ENCODE measurements at regions not wholly inside any gene's neighbourhood (a gene's known extent, or its start where the extent isn't known, plus 50 kb on each side); places are given as distances from the start of the nearest gene placed in this dataset.

DNA sequence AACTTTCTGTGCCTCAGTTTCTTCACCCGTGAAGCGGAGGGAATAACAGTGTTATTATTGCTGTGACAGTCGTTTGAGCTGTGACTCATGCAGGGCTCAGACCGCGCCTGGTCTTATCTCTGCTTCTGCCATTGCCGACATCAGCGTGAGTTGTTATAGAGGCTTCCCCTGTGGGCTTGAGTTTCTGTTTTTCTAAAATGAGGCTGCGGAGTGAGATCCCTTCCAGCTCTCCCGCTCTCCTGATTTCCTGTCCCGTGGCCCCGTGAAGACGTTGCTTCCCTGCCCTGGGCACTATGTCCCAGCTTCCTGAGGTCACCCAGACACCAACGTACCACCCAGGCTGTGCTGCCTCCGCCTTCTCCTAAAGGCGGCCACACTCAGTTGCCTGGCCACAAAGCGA is 278.5 kb downstream of the BMP7 start:
- Histone ChIP-seq H3K4me2 (ENCODE audit: low read depth, low read length, poor library complexity, severe bottlenecking) (no peak overlapping the region), H3K9ac (ENCODE audit: low read length) (no peak overlapping the region), H3K9me2 (replicated peaks; ENCODE audit: insufficient read depth, low read length) (no peaks in the 10 kb centered on the region), H3K9me3 (ENCODE audit: low read length) (no peaks in the 10 kb centered on the region), H3K79me2 (ENCODE audit: low read length) (no peaks in the 10 kb centered on the region), H3K27ac (ENCODE audit: low read length) (no peak overlapping the region), H4K20me1 (ENCODE audit: insufficient read depth, low read depth, low read length) (no peaks in the 10 kb centered on the region), H2AFZ (ENCODE audit: low read length) (no peak overlapping the region), H3K4me1 (ENCODE audit: low read length) (no peaks in the 10 kb centered on the region), H3K27me3 (ENCODE audit: low read length) (no peaks in the 10 kb centered on the region), H3K36me3 (ENCODE audit: insufficient read depth, low read length) (no peaks in the 10 kb centered on the region), H3K4me3 (ENCODE audit: low read length) (no peak overlapping the region)
- no peak for DNase-seq

DNA sequence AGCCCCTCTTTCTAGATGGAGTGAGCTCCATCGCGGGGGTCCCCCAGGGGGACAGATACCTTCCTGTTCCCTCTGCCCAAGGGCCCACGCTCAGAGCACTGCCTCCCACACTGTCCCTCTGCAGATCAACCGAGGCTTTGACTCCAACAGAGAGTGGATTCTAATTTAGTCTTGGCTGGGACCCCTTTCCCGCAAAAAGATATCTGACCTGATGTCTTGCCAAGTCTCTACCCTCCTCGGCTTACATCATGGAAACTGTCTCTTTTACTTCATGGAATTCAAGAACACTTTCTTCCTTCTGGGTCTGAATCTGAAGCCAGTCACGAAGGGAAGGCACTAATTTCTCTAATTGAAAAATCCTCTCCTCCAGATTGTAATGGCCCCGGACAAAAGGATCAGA is 278.0 kb downstream of the BMP7 start:
- Histone ChIP-seq H3K27ac (ENCODE audit: low read length) (no peak overlapping the region), H2AFZ (ENCODE audit: low read length) (no peak overlapping the region), H3K9ac (ENCODE audit: low read length) (no peak overlapping the region), H3K9me3 (ENCODE audit: low read length) (no peaks in the 10 kb centered on the region), H3K4me1 (ENCODE audit: low read length) (no peaks in the 10 kb centered on the region), H3K27me3 (ENCODE audit: low read length) (no peaks in the 10 kb centered on the region), H3K36me3 (ENCODE audit: insufficient read depth, low read length) (no peaks in the 10 kb centered on the region), H3K4me3 (ENCODE audit: low read length) (no peak overlapping the region), H4K20me1 (ENCODE audit: insufficient read depth, low read depth, low read length) (no peaks in the 10 kb centered on the region), H3K79me2 (ENCODE audit: low read length) (no peaks in the 10 kb centered on the region), H3K4me2 (ENCODE audit: low read depth, low read length, poor library complexity, severe bottlenecking) (no peak overlapping the region), H3K9me2 (replicated peaks; ENCODE audit: insufficient read depth, low read length) (no peaks in the 10 kb centered on the region)
- no peak for DNase-seq

DNA sequence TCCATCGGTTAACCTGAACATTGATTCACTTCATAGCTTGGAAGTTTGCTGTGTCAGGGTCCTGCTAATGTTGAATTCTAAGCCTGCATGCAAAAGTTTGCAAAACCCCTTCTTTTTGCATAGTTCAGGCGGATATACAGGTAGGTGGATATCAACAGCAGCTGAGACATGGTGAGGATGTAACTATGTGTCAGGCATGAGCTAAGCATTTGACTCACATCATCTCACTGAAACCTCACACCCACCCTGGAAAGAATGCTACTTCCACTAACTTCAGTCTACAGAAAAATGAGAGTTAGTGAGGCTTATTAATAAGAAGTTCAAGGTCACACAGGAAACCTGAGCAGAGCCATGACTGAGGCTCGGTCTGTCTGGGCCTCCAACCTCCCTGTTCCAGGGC is 276.9 kb downstream of the BMP7 start:
- H3K79me2 ChIP-seq (ENCODE audit: low read length): no peaks in the 10 kb centered on the region
- no peak overlapping the region for H3K27ac ChIP-seq (ENCODE audit: low read length)
- H3K4me3 ChIP-seq (ENCODE audit: low read length): no peak overlapping the region
- H3K27me3 ChIP-seq (ENCODE audit: low read length): no peaks in the 10 kb centered on the region
- no peak overlapping the region for H3K4me2 ChIP-seq (ENCODE audit: low read depth, low read length, poor library complexity, severe bottlenecking)
- H3K36me3 ChIP-seq (ENCODE audit: insufficient read depth, low read length): no peaks in the 10 kb centered on the region
- H3K9ac ChIP-seq (ENCODE audit: low read length): no peak overlapping the region
- no peaks in the 10 kb centered on the region for H3K9me2 ChIP-seq (replicated peaks; ENCODE audit: insufficient read depth, low read length)
- no peaks in the 10 kb centered on the region for H3K4me1 ChIP-seq (ENCODE audit: low read length)
- DNase-seq: peak; percentile 38
- H2AFZ ChIP-seq (ENCODE audit: low read length): no peak overlapping the region
- no peaks in the 10 kb centered on the region for H4K20me1 ChIP-seq (ENCODE audit: insufficient read depth, low read depth, low read length)
- no peaks in the 10 kb centered on the region for H3K9me3 ChIP-seq (ENCODE audit: low read length)

DNA sequence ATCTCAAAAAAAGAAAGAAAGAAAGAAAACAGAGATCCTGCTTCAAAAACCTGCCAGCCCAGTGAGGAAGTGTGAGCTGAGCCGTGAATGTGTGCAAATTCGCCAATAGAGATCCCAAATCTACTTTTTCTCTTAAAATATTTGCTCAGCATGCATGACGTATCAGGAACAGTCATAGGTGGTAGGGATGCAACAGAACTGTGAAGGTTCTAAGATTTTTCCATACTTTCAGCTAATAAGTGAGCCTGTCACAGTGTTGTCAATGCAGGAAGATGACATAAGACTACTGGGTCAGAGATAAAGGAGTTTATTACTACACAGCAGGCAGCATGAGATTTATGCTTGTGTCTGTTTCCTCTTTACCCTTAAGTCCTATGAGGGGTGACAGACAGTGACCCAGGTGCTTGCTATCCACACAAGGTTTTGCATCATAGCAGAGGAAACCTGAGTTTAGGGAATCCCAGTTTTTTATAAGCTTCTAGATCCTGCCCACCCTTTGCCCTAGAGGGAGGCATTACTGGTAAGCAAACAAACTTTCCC is 273.4 kb downstream of the BMP7 start:
- Histone ChIP-seq H3K27ac (ENCODE audit: low read length) (no peak overlapping the region), H3K27me3 (ENCODE audit: low read length) (no peaks in the 10 kb centered on the region), H4K20me1 (ENCODE audit: insufficient read depth, low read depth, low read length) (no peaks in the 10 kb centered on the region), H3K36me3 (ENCODE audit: insufficient read depth, low read length) (no peaks in the 10 kb centered on the region), H3K9me3 (ENCODE audit: low read length) (no peaks in the 10 kb centered on the region), H2AFZ (ENCODE audit: low read length) (no peak overlapping the region), H3K9ac (ENCODE audit: low read length) (no peak overlapping the region), H3K9me2 (replicated peaks; ENCODE audit: insufficient read depth, low read length) (no peaks in the 10 kb centered on the region), H3K4me1 (ENCODE audit: low read length) (peaks cover 3% of the 10 kb centered on the region; the same call in 1 of the 2 replicates), H3K79me2 (ENCODE audit: low read length) (no peaks in the 10 kb centered on the region), H3K4me3 (ENCODE audit: low read length) (no peak overlapping the region), H3K4me2 (ENCODE audit: low read depth, low read length, poor library complexity, severe bottlenecking) (no peak overlapping the region)
- peak; percentile 40 for DNase-seq

DNA sequence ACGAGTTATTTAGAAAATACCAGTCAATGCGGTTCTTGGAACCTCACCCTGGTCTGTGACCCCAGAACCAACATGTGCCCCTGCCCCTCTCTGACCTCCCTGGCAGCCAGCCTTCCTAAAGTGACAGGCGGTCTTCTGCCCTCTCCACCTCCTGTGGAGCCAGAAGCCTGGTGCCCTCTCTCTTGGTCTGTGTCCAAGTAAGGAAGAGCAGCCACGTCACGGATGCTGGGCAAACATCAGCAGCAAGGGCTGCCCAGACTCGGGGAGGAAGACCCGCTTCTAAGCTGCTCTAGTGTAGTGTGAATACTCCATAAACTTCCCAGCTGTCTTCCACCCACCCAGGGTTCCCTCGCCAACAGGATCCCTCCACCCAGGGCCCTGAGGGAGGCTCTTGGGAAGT is 272.4 kb downstream of the BMP7 start:
- Histone ChIP-seq H3K27me3 (ENCODE audit: low read length) (no peaks in the 10 kb centered on the region), H3K4me2 (ENCODE audit: low read depth, low read length, poor library complexity, severe bottlenecking) (no peak overlapping the region), H3K36me3 (ENCODE audit: insufficient read depth, low read length) (no peaks in the 10 kb centered on the region), H3K9ac (ENCODE audit: low read length) (no peak overlapping the region), H3K4me1 (ENCODE audit: low read length) (peaks cover 3% of the 10 kb centered on the region; the same call in 1 of the 2 replicates), H3K9me2 (replicated peaks; ENCODE audit: insufficient read depth, low read length) (no peaks in the 10 kb centered on the region), H3K9me3 (ENCODE audit: low read length) (peaks cover 6% of the 10 kb centered on the region), H2AFZ (ENCODE audit: low read length) (no peak overlapping the region), H3K4me3 (ENCODE audit: low read length) (no peak overlapping the region), H3K79me2 (ENCODE audit: low read length) (no peaks in the 10 kb centered on the region), H4K20me1 (ENCODE audit: insufficient read depth, low read depth, low read length) (no peaks in the 10 kb centered on the region), H3K27ac (ENCODE audit: low read length) (no peak overlapping the region)
- peak; percentile 30 for DNase-seq

DNA sequence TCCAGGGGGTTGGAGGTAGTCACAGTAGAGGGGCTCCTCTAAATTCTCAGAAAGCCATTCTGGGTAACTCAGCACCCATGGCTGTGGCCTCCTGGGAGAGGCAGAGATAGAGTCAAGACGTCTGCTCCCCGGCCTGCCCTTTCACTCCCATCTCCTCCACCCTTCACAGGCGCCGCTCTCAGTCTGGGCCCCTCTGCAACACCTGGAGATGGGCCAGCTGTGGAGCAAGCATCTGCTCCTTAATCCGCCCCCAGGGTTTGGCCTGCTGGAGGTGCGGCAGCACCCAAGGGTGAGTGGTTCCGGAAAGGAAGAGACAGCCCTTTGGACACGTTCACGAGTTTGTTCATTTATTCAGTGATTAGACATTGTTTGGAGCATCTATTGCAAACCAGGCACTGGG is 271.3 kb downstream of the BMP7 start:
- H4K20me1 ChIP-seq (ENCODE audit: insufficient read depth, low read depth, low read length): no peaks in the 10 kb centered on the region
- peaks cover 9% of the 10 kb centered on the region for H3K9me3 ChIP-seq (ENCODE audit: low read length)
- no peak overlapping the region for H3K9ac ChIP-seq (ENCODE audit: low read length)
- H3K4me2 ChIP-seq (ENCODE audit: low read depth, low read length, poor library complexity, severe bottlenecking): no peak overlapping the region
- no peak overlapping the region for H3K27ac ChIP-seq (ENCODE audit: low read length)
- H2AFZ ChIP-seq (ENCODE audit: low read length): no peak overlapping the region
- peaks cover 3% of the 10 kb centered on the region; the same call in 1 of the 2 replicates for H3K4me1 ChIP-seq (ENCODE audit: low read length)
- no peaks in the 10 kb centered on the region for H3K9me2 ChIP-seq (replicated peaks; ENCODE audit: insufficient read depth, low read length)
- H3K79me2 ChIP-seq (ENCODE audit: low read length): no peaks in the 10 kb centered on the region
- H3K27me3 ChIP-seq (ENCODE audit: low read length): 0 out of 2 replicates have a peak, but pooled peaks cover 3% of the 10 kb centered on the region
- no peak overlapping the region for H3K4me3 ChIP-seq (ENCODE audit: low read length)
- H3K36me3 ChIP-seq (ENCODE audit: insufficient read depth, low read length): no peaks in the 10 kb centered on the region
- DNase-seq: peak; percentile 34

DNA sequence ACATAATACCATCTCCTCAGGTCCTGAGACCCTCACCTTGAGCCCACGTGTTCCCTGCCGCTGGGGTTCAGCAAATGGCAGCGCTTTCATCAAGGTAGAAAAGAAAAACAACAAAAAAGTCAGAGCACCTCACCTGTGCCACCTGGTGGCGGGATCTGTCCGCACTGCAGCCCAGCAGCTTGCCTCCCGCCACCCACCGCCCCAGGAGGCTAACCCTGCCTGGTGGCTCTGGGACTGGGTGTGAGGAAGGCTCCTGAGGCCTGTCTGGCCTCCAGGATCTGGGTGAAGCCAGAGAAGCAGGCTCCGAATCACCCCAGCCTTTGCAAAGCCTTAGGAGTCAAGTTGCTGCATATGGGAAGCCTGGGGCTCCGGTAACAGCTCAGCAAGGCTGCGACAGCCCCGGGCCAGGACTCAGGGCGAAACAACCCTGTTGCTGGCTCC is 270.8 kb downstream of the BMP7 start:
- H3K4me1 ChIP-seq (ENCODE audit: low read length): peaks cover 3% of the 10 kb centered on the region; the same call in 1 of the 2 replicates
- no peak overlapping the region for H3K4me2 ChIP-seq (ENCODE audit: low read depth, low read length, poor library complexity, severe bottlenecking)
- H3K36me3 ChIP-seq (ENCODE audit: insufficient read depth, low read length): no peaks in the 10 kb centered on the region
- H3K27ac ChIP-seq (ENCODE audit: low read length): no peak overlapping the region
- no peaks in the 10 kb centered on the region for H3K79me2 ChIP-seq (ENCODE audit: low read length)
- H4K20me1 ChIP-seq (ENCODE audit: insufficient read depth, low read depth, low read length): no peaks in the 10 kb centered on the region
- no peaks in the 10 kb centered on the region for H3K9me2 ChIP-seq (replicated peaks; ENCODE audit: insufficient read depth, low read length)
- no peak overlapping the region for H2AFZ ChIP-seq (ENCODE audit: low read length)
- no peak overlapping the region for H3K9ac ChIP-seq (ENCODE audit: low read length)
- H3K4me3 ChIP-seq (ENCODE audit: low read length): no peak overlapping the region
- H3K9me3 ChIP-seq (ENCODE audit: low read length): peaks cover 9% of the 10 kb centered on the region
- DNase-seq: peak; percentile 78
- 0 out of 2 replicates have a peak, but pooled peaks cover 3% of the 10 kb centered on the region for H3K27me3 ChIP-seq (ENCODE audit: low read length)

DNA sequence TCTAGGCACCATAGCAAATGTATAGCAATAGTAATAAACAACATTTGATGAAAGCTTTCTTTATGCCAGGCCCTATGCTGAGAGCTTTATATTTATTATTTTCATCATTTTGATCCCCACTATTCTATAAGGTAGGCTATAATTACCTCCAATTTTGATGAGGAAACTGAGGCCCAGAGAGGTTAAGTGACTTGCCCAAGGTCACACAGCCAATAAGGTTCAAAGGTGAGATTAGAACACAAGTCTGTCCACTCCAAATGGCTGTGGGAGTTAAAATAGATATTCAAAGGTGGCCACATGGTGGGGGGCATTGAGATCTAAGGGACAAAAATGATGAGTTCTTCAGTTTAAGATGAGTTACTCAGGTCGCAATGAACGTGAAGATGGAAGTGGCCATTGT is 269.9 kb downstream of the BMP7 start:
- Histone ChIP-seq H3K4me1 (ENCODE audit: low read length) (peaks cover 3% of the 10 kb centered on the region; the same call in 1 of the 2 replicates), H3K79me2 (ENCODE audit: low read length) (no peaks in the 10 kb centered on the region), H3K9me3 (ENCODE audit: low read length) (peaks cover 9% of the 10 kb centered on the region), H3K9me2 (replicated peaks; ENCODE audit: insufficient read depth, low read length) (no peaks in the 10 kb centered on the region), H3K36me3 (ENCODE audit: insufficient read depth, low read length) (no peaks in the 10 kb centered on the region), H3K27ac (ENCODE audit: low read length) (no peak overlapping the region), H2AFZ (ENCODE audit: low read length) (no peak overlapping the region), H3K4me2 (ENCODE audit: low read depth, low read length, poor library complexity, severe bottlenecking) (no peak overlapping the region), H3K9ac (ENCODE audit: low read length) (no peak overlapping the region), H4K20me1 (ENCODE audit: insufficient read depth, low read depth, low read length) (no peaks in the 10 kb centered on the region), H3K4me3 (ENCODE audit: low read length) (no peak overlapping the region), H3K27me3 (ENCODE audit: low read length) (0 out of 2 replicates have a peak, but pooled peaks cover 3% of the 10 kb centered on the region)
- no peak for DNase-seq

Measured in Karpas-422 (cell line).